ENCODE measurements at regions not wholly inside any gene's neighbourhood (a gene's known extent, or its start where the extent isn't known, plus 50 kb on each side); places are given as distances from the start of the nearest gene placed in this dataset.

GRCh38 chr15:95286352-95286880 is 1044.1 kb upstream of the NR2F2 start:
- no peak for DNase-seq (ENCODE audit: low spot score)

- no peak for DNase-seq (ENCODE audit: low spot score)
Measured at GRCh38 chr15:95287720-95288103, 1042.8 kb upstream of the NR2F2 start.

GRCh38 chr15:95288626-95289025 is 1041.9 kb upstream of the NR2F2 start:
- no peak for DNase-seq (ENCODE audit: low spot score)

GRCh38 chr15:95290176-95290974 is 1040.1 kb upstream of the NR2F2 start:
- no peak for DNase-seq (ENCODE audit: low spot score)

- DNase-seq (ENCODE audit: low spot score): peak; percentile 22
Measured at GRCh38 chr15:95291898-95292472, 1038.5 kb upstream of the NR2F2 start.

- DNase-seq (ENCODE audit: low spot score): no peak
Measured at GRCh38 chr15:95292785-95293450, 1037.6 kb upstream of the NR2F2 start.

GRCh38 chr15:95293456-95294031 is 1037.0 kb upstream of the NR2F2 start:
- DNase-seq (ENCODE audit: low spot score): no peak

GRCh38 chr15:95295363-95295762 is 1035.1 kb upstream of the NR2F2 start:
- no peak for DNase-seq (ENCODE audit: low spot score)

- DNase-seq (ENCODE audit: low spot score): no peak
Measured at GRCh38 chr15:95295896-95296625, 1034.4 kb upstream of the NR2F2 start.

GRCh38 chr15:95296643-95297042 is 1033.9 kb upstream of the NR2F2 start:
- DNase-seq (ENCODE audit: low spot score): no peak

GRCh38 chr15:95298729-95299128 is 1031.8 kb upstream of the NR2F2 start:
- no peak for DNase-seq (ENCODE audit: low spot score)

- DNase-seq (ENCODE audit: low spot score): no peak
Measured at GRCh38 chr15:95300958-95301357, 1029.5 kb upstream of the NR2F2 start.

- DNase-seq (ENCODE audit: low spot score): no peak
Measured at GRCh38 chr15:95302206-95302605, 1028.3 kb upstream of the NR2F2 start.

GRCh38 chr15:95302809-95303208 is 1027.7 kb upstream of the NR2F2 start:
- no peak for DNase-seq (ENCODE audit: low spot score)

- no peak for DNase-seq (ENCODE audit: low spot score)
Measured at GRCh38 chr15:95303713-95304112, 1026.8 kb upstream of the NR2F2 start.

GRCh38 chr15:95304151-95304946 is 1026.2 kb upstream of the NR2F2 start:
- DNase-seq (ENCODE audit: low spot score): no peak

GRCh38 chr15:95304947-95305400 is 1025.5 kb upstream of the NR2F2 start:
- no peak for DNase-seq (ENCODE audit: low spot score)

GRCh38 chr15:95307115-95307514 is 1023.4 kb upstream of the NR2F2 start:
- no peak for DNase-seq (ENCODE audit: low spot score)

GRCh38 chr15:95319242-95319641 is 1011.3 kb upstream of the NR2F2 start:
- DNase-seq (ENCODE audit: low spot score): no peak

GRCh38 chr15:95323796-95324195 is 1006.7 kb upstream of the NR2F2 start:
- no peak for DNase-seq (ENCODE audit: low spot score)

GRCh38 chr15:95324656-95325055 is 1005.8 kb upstream of the NR2F2 start:
- no peak for DNase-seq (ENCODE audit: low spot score)

Measured in germinal center (tissue), 1 donor.